Kidney (tissue), 13 donors: ENCODE measurements at regions not wholly inside any gene's neighbourhood (a gene's known extent, or its start where the extent isn't known, plus 50 kb on each side); places are given as distances from the start of the nearest gene placed in this dataset.

Experiments
- DNase-seq, 5 donors: peaks; one replicate each; pipeline ENCODE4 v3.0.0-alpha.2; 2013 to 2020
- FAIRE-seq: peaks from 2 replicates; lab custom pipeline; 2012; peaks lifted over from hg19 to GRCh38; lab: Jason Lieb, UNC
- H3K27ac ChIP-seq, 2 donors: one replicate each; pipeline ENCODE4 v1.7.0; 2013; ENCODE audit warnings: low read depth in 2 of 2, low read length in 2 of 2, inconsistent platforms in 1 of 2
- H3K27me3 ChIP-seq: one replicate; pipeline ENCODE4 v1.7.1; 2013; ENCODE audit warnings: low read length, inconsistent platforms; ENCODE audit not compliant: control insufficient read depth, insufficient read depth
- H3K36me3 ChIP-seq, 3 donors: one replicate each; pipeline versions ENCODE4 v1.7.0 to v1.7.1; 2013; ENCODE audit warnings: low read length in 3 of 3, control low read depth in 1 of 3, inconsistent platforms in 1 of 3; ENCODE audit not compliant: insufficient read depth in 3 of 3, control insufficient read depth in 2 of 3
- H3K4me1 ChIP-seq, 3 donors: one replicate each; pipeline versions ENCODE4 v1.7.0 to v1.7.1; 2013; ENCODE audit warnings: low read length in 3 of 3, inconsistent platforms in 1 of 3, low read depth in 1 of 3; ENCODE audit not compliant: control insufficient read depth in 2 of 3, insufficient read depth in 2 of 3
- H3K4me3 ChIP-seq, 3 donors: one replicate each; pipeline versions ENCODE4 v1.7.0 to v1.8.1; 2013; ENCODE audit warnings: low read length in 3 of 3, control low read depth in 1 of 3, inconsistent platforms in 1 of 3
- H3K9ac ChIP-seq, 3 donors: one replicate each; pipeline versions ENCODE4 v1.7.0 to v1.7.1; 2013; ENCODE audit warnings: low read length in 3 of 3, control low read depth in 1 of 3, inconsistent platforms in 1 of 3
- H3K9me3 ChIP-seq, 3 donors: one replicate each; pipeline versions ENCODE4 v1.7.0 to v1.7.1; 2013; ENCODE audit warnings: low read length in 3 of 3, control low read depth in 1 of 3, inconsistent platforms in 1 of 3; ENCODE audit not compliant: control insufficient read depth in 2 of 3, insufficient read depth in 1 of 3
- CTCF ChIP-seq: IDR thresholded peaks from 3 replicates; pipeline ENCODE4 v1.5.1; 2012; ENCODE audit warnings: mild to moderate bottlenecking, moderate library complexity, borderline replicate concordance; ENCODE audit not compliant: insufficient read depth; ENCODE audit errors: extremely low read depth
- intact Hi-C: fragments of 100-400 bp; cut with DNase I; formaldehyde crosslinking; loops from one replicate; pipeline ENCODE4 v1.11.1; 2022
- donor health status: control.
- donor health status: control.
- donor health status: control.
- donor health status: control.
- donor health status: control.
- donor health status: DM: yes; HTN: yes; CAD: no.
- donor health status: Normal renal cell carcinoma (clear cell type).

GRCh38 chr13:102452836-102453235 lies 51.0 kb upstream of the FGF14 start:
- FAIRE-seq: no peak
- no peak overlapping the region for H3K4me3 ChIP-seq

More at GRCh38 chr13:102452836-102453235, 51.0 kb upstream of the FGF14 start:
- intact Hi-C loops: no loop called here
- H3K27ac ChIP-seq: no peak overlapping the region
- H3K4me1 ChIP-seq: peaks cover 0 to 2% (median 0%) of the 10 kb centered on the region in 3 donors
- TF ChIP-seq CTCF: no peak
- no peaks in the 10 kb centered on the region for H3K27me3 ChIP-seq
- no peak for DNase-seq
- H3K9ac ChIP-seq: no peak overlapping the region
- no peaks in the 10 kb centered on the region for H3K9me3 ChIP-seq
- H3K36me3 ChIP-seq: no peaks in the 10 kb centered on the region
